ENCODE measurements at regions not wholly inside any gene's neighbourhood (a gene's known extent, or its start where the extent isn't known, plus 50 kb on each side); places are given as distances from the start of the nearest gene placed in this dataset.

- TF ChIP-seq CTCF (IDR thresholded peaks at IDR 0.05) = no peak
- TF ChIP-seq HMGXB4 (CRISPR knock-in tag; IDR thresholded peaks at IDR 0.05) = no peak
- TF ChIP-seq NFYB (CRISPR knock-in tag; conservative IDR thresholded peaks at IDR 0.05; ENCODE audit: low read depth) = no peak
- no peak for TF ChIP-seq SP1 (CRISPR knock-in tag; conservative IDR thresholded peaks at IDR 0.05)
- TF ChIP-seq IRF2 (CRISPR knock-in tag; IDR thresholded peaks at IDR 0.05; ENCODE audit: borderline replicate concordance, low read depth) = no peak
- TF ChIP-seq JUN (CRISPR knock-in tag; IDR thresholded peaks at IDR 0.05) = no peak
- no peak for TF ChIP-seq MAX (CRISPR knock-in tag; IDR thresholded peaks at IDR 0.05)
- no peak for TF ChIP-seq FOXK1 (CRISPR knock-in tag; IDR thresholded peaks at IDR 0.05)
- TF ChIP-seq SMAD4 (CRISPR knock-in tag; IDR thresholded peaks at IDR 0.05) = no peak
- TF ChIP-seq FOXJ3 (CRISPR knock-in tag; IDR thresholded peaks at IDR 0.05; ENCODE audit: borderline replicate concordance) = no peak
- no peak for TF ChIP-seq MXD4 (CRISPR knock-in tag; IDR thresholded peaks at IDR 0.05; ENCODE audit: borderline replicate concordance)
These were observed 144.1 kb upstream of the ADAMTS5 start for GRCh38 chr21:27110956-27111355.
